Fibroblast of lung (primary cell): ENCODE measurements at regions not wholly inside any gene's neighbourhood (a gene's known extent, or its start where the extent isn't known, plus 50 kb on each side); places are given as distances from the start of the nearest gene placed in this dataset.

Experiments used
- EZH2 ChIP-seq: IDR thresholded peaks from 2 replicates; pipeline ENCODE4 v1.5.1; 2012; ENCODE audit warnings: low read length, control low read depth, mild to moderate bottlenecking; ENCODE audit errors: missing control alignments
- TF ChIP-seq, protein P1 (sequence below), 2 donors: IDR thresholded peaks in 1 of 2; conservative IDR thresholded peaks in 1 of 2; 1 replicate in 1 of 2; 2 replicates in 1 of 2; pipeline ENCODE4 v1.5.1; 2011 to 2012; ENCODE audit warnings: low read length in 2 of 2, control low read depth in 1 of 2, inconsistent platforms in 1 of 2, low read depth in 1 of 2, mild to moderate bottlenecking in 1 of 2

- TF ChIP-seq, protein P1, sequence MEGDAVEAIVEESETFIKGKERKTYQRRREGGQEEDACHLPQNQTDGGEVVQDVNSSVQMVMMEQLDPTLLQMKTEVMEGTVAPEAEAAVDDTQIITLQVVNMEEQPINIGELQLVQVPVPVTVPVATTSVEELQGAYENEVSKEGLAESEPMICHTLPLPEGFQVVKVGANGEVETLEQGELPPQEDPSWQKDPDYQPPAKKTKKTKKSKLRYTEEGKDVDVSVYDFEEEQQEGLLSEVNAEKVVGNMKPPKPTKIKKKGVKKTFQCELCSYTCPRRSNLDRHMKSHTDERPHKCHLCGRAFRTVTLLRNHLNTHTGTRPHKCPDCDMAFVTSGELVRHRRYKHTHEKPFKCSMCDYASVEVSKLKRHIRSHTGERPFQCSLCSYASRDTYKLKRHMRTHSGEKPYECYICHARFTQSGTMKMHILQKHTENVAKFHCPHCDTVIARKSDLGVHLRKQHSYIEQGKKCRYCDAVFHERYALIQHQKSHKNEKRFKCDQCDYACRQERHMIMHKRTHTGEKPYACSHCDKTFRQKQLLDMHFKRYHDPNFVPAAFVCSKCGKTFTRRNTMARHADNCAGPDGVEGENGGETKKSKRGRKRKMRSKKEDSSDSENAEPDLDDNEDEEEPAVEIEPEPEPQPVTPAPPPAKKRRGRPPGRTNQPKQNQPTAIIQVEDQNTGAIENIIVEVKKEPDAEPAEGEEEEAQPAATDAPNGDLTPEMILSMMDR (conservative IDR thresholded peaks at IDR 0.05 in 1 of 2, IDR thresholded peaks at IDR 0.05 in 1 of 2; ENCODE audit: low read depth in 1 of 2, low read length in 2 of 2) = no peak
- TF ChIP-seq EZH2 = no peak
Measured at GRCh38 chr18:4831127-4831526, 365.9 kb downstream of the AKAIN1 start.
